Activated T-cell treated with anti-CD3 and anti-CD28 coated beads for 24 hours (primary cell): ENCODE measurements at regions not wholly inside any gene's neighbourhood (a gene's known extent, or its start where the extent isn't known, plus 50 kb on each side); places are given as distances from the start of the nearest gene placed in this dataset.

Source experiments
- DNase-seq: peaks from one replicate; pipeline ENCODE4 v3.0.0-alpha.2; 2020; ENCODE audit warnings: low read depth

GRCh38 chr12:13503094-13503835, 306.7 kb downstream of the EMP1 start:
- no peak for DNase-seq

- DNase-seq = no peak
Measured at GRCh38 chr12:13499008-13499407, 302.5 kb downstream of the EMP1 start.

- no peak for DNase-seq
Measured at GRCh38 chr12:13496111-13496510, 299.6 kb downstream of the EMP1 start.

- no peak for DNase-seq
Measured at GRCh38 chr12:13489246-13489645, 292.7 kb downstream of the EMP1 start.

- DNase-seq = no peak
Measured at GRCh38 chr12:13487326-13487725, 290.8 kb downstream of the EMP1 start.

GRCh38 chr12:13486794-13487193, 290.3 kb downstream of the EMP1 start:
- no peak for DNase-seq

GRCh38 chr12:13478650-13479181, 282.2 kb downstream of the EMP1 start:
- no peak for DNase-seq

GRCh38 chr12:13474381-13474780, 277.9 kb downstream of the EMP1 start:
- DNase-seq = no peak

GRCh38 chr12:13472690-13473089, 276.2 kb downstream of the EMP1 start:
- no peak for DNase-seq

GRCh38 chr12:13471471-13471870, 274.9 kb downstream of the EMP1 start:
- no peak for DNase-seq

- DNase-seq = no peak
Measured at GRCh38 chr12:13465635-13466034, 269.1 kb downstream of the EMP1 start.

- no peak for DNase-seq
Measured at GRCh38 chr12:13463189-13463588, 266.7 kb downstream of the EMP1 start.

GRCh38 chr12:13462450-13462849, 265.9 kb downstream of the EMP1 start:
- no peak for DNase-seq

GRCh38 chr12:13455778-13456144, 259.2 kb downstream of the EMP1 start:
- no peak for DNase-seq

GRCh38 chr12:13454991-13455777, 258.7 kb downstream of the EMP1 start:
- no peak for DNase-seq

GRCh38 chr12:13452955-13453570, 256.5 kb downstream of the EMP1 start:
- DNase-seq = no peak

GRCh38 chr12:13451776-13452175, 255.2 kb downstream of the EMP1 start:
- DNase-seq = no peak

- no peak for DNase-seq
Measured at GRCh38 chr12:13450231-13451080, 253.9 kb downstream of the EMP1 start.

- no peak for DNase-seq
Measured at GRCh38 chr12:13444076-13444475, 247.6 kb downstream of the EMP1 start.

GRCh38 chr12:13443498-13443897, 247.0 kb downstream of the EMP1 start:
- DNase-seq = no peak

- no peak for DNase-seq
Measured at GRCh38 chr12:13443028-13443427, 246.5 kb downstream of the EMP1 start.

- no peak for DNase-seq
Measured at GRCh38 chr12:13442457-13442856, 245.9 kb downstream of the EMP1 start.
